ENCODE measurements at regions not wholly inside any gene's neighbourhood (a gene's known extent, or its start where the extent isn't known, plus 50 kb on each side); places are given as distances from the start of the nearest gene placed in this dataset.
"Not testable (repeated sequence)": the region's sequence is repeated elsewhere in the genome, so short reads cannot be mapped to it uniquely, and the experiment has no call there.

- TF ChIP-seq, protein P1, sequence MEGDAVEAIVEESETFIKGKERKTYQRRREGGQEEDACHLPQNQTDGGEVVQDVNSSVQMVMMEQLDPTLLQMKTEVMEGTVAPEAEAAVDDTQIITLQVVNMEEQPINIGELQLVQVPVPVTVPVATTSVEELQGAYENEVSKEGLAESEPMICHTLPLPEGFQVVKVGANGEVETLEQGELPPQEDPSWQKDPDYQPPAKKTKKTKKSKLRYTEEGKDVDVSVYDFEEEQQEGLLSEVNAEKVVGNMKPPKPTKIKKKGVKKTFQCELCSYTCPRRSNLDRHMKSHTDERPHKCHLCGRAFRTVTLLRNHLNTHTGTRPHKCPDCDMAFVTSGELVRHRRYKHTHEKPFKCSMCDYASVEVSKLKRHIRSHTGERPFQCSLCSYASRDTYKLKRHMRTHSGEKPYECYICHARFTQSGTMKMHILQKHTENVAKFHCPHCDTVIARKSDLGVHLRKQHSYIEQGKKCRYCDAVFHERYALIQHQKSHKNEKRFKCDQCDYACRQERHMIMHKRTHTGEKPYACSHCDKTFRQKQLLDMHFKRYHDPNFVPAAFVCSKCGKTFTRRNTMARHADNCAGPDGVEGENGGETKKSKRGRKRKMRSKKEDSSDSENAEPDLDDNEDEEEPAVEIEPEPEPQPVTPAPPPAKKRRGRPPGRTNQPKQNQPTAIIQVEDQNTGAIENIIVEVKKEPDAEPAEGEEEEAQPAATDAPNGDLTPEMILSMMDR (conservative IDR thresholded peaks at IDR 0.05; ENCODE audit: low read length), result not testable (repeated sequence)
- not testable (repeated sequence) for TF ChIP-seq EZH2phosphoT487 (IDR thresholded peaks at IDR 0.05; ENCODE audit: borderline replicate concordance, low read depth, low read length)
Observed at GRCh38 chr15:20055921-20056320, 485.7 kb downstream of the GOLGA6L6 start.
